H1 (cell line): ENCODE measurements at regions not wholly inside any gene's neighbourhood (a gene's known extent, or its start where the extent isn't known, plus 50 kb on each side); places are given as distances from the start of the nearest gene placed in this dataset.

Experiments
- MAX ChIP-seq: IDR thresholded peaks from 2 replicates; pipeline ENCODE4 v1.6.1; 2012; ENCODE audit warnings: inconsistent platforms
- TCF12 ChIP-seq: IDR thresholded peaks from 2 replicates; pipeline ENCODE4 v1.6.1; 2011; ENCODE audit warnings: low read depth, mild to moderate bottlenecking, low read length

GRCh38 chr12:124369827-124370378, 75.0 kb downstream of the RFLNA start (continued):
- TF ChIP-seq TCF12: no peak
- TF ChIP-seq MAX: no peak
